ENCODE measurements at regions not wholly inside any gene's neighbourhood (a gene's known extent, or its start where the extent isn't known, plus 50 kb on each side); places are given as distances from the start of the nearest gene placed in this dataset.

DNA sequence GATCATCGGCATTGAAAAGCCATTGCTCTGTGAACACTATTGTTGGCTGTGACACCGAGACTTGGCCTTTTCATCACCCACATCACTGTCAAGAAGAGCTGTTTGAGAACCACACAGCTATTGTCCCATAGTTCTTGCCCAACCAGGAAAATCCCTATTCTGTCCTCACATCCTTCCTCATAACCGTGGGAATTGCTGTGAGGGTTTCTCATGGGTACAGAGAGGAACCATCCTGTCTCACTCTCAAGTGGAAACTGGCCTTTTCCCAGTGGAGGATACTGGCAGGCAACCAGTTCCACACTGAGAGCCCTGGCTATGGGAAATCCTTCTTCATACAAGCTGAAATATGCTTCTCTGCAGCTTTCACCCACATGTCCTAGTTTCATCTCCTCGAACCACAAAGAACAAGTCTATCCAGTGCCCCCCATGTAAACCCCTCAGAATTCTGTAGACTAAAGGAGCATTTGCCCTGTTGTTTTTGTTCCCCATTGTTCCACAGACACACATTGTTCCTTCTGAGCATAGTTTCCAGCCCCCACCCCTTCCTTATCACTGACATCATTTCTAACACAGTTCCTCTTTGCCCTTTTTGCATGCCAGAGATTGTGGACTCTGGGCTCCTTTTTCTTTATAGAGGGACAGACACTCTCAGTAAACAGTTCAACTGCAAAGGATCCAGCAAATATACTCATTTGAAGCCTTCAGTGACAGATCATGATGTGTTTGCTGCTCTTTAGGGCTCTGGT is 57.8 kb upstream of the C5orf46 start (continued):
- TF ChIP-seq YY1 (IDR thresholded peaks at IDR 0.05; ENCODE audit: low read depth, low read length) (no peak), RAD21 (IDR thresholded peaks at IDR 0.05 in 1 of 2, conservative IDR thresholded peaks at IDR 0.05 in 1 of 2; ENCODE audit: low read depth in 2 of 2, low read length in 2 of 2) (no peak), KDM1A (IDR thresholded peaks at IDR 0.05; ENCODE audit: borderline replicate concordance, low read length) (no peak)

Measured in H1 (cell line).